ENCODE measurements at regions not wholly inside any gene's neighbourhood (a gene's known extent, or its start where the extent isn't known, plus 50 kb on each side); places are given as distances from the start of the nearest gene placed in this dataset.
"Not testable (repeated sequence)": the region's sequence is repeated elsewhere in the genome, so short reads cannot be mapped to it uniquely, and the experiment has no call there.

- no peak for DNase-seq (ENCODE audit: low read depth, low spot score)
- Mint-ChIP-seq H3K4me1 (no peaks in the 10 kb centered on the region), H3K36me3 (ENCODE audit: low read depth) (no peaks in the 10 kb centered on the region), H3K4me3 (no peak overlapping the region), H3K27ac (ENCODE audit: unreplicated experiment) (no peak overlapping the region), H3K9me3 (peaks cover 3% of the 10 kb centered on the region), H3K27me3 (ENCODE audit: low read depth) (no peaks in the 10 kb centered on the region)
- TF ChIP-seq CTCF (conservative IDR thresholded peaks at IDR 0.05) = no peak
These were observed 481.5 kb upstream of the ANO5 start for GRCh38 chr11:21711341-21711740.

- Mint-ChIP-seq H3K27ac (ENCODE audit: unreplicated experiment) (no peak overlapping the region), H3K4me1 (no peaks in the 10 kb centered on the region), H3K4me3 (no peak overlapping the region), H3K36me3 (ENCODE audit: low read depth) (no peaks in the 10 kb centered on the region), H3K27me3 (ENCODE audit: low read depth) (no peaks in the 10 kb centered on the region), H3K9me3 (peaks cover under 1% of the 10 kb centered on the region)
- no peak for TF ChIP-seq CTCF (conservative IDR thresholded peaks at IDR 0.05)
- DNase-seq (ENCODE audit: low read depth, low spot score) = no peak
These were observed 469.2 kb upstream of the ANO5 start for GRCh38 chr11:21723678-21724077.

- Mint-ChIP-seq H3K4me1 (no peaks in the 10 kb centered on the region), H3K36me3 (ENCODE audit: low read depth) (no peaks in the 10 kb centered on the region), H3K4me3 (no peak overlapping the region), H3K27ac (ENCODE audit: unreplicated experiment) (no peak overlapping the region), H3K27me3 (ENCODE audit: low read depth) (no peaks in the 10 kb centered on the region), H3K9me3 (peaks cover 4% of the 10 kb centered on the region)
- no peak for TF ChIP-seq CTCF (conservative IDR thresholded peaks at IDR 0.05)
- no peak for DNase-seq (ENCODE audit: low read depth, low spot score)
These were observed 465.8 kb upstream of the ANO5 start for GRCh38 chr11:21727102-21727501.

GRCh38 chr11:21736404-21736803 is 456.5 kb upstream of the ANO5 start:
- no peak overlapping the region for H3K27ac Mint-ChIP-seq (ENCODE audit: unreplicated experiment)
- no peaks in the 10 kb centered on the region for H3K27me3 Mint-ChIP-seq (ENCODE audit: low read depth)
- H3K4me1 Mint-ChIP-seq = no peaks in the 10 kb centered on the region
- H3K4me3 Mint-ChIP-seq = no peak overlapping the region
- no peaks in the 10 kb centered on the region for H3K9me3 Mint-ChIP-seq
- no peak for TF ChIP-seq CTCF (conservative IDR thresholded peaks at IDR 0.05)
- H3K36me3 Mint-ChIP-seq (ENCODE audit: low read depth) = no peaks in the 10 kb centered on the region
- no peak for DNase-seq (ENCODE audit: low read depth, low spot score)

GRCh38 chr11:21752475-21753243 is 440.2 kb upstream of the ANO5 start:
- H3K27ac Mint-ChIP-seq (ENCODE audit: unreplicated experiment); DNase-seq (ENCODE audit: low read depth, low spot score); H3K36me3 Mint-ChIP-seq (ENCODE audit: low read depth); H3K4me1 Mint-ChIP-seq; H3K4me3 Mint-ChIP-seq; H3K27me3 Mint-ChIP-seq (ENCODE audit: low read depth): not testable (repeated sequence)
- H3K9me3 Mint-ChIP-seq = peaks cover 14% of the 10 kb centered on the region

- H3K27me3 Mint-ChIP-seq (ENCODE audit: low read depth); H3K4me1 Mint-ChIP-seq; H3K36me3 Mint-ChIP-seq (ENCODE audit: low read depth); H3K4me3 Mint-ChIP-seq; H3K27ac Mint-ChIP-seq (ENCODE audit: unreplicated experiment); DNase-seq (ENCODE audit: low read depth, low spot score): not testable (repeated sequence)
- H3K9me3 Mint-ChIP-seq = peaks cover 14% of the 10 kb centered on the region
These were observed 439.6 kb upstream of the ANO5 start for GRCh38 chr11:21753244-21753767.
